GM23338 (cell line): ENCODE measurements at regions not wholly inside any gene's neighbourhood (a gene's known extent, or its start where the extent isn't known, plus 50 kb on each side); places are given as distances from the start of the nearest gene placed in this dataset.

Source experiments
- ATAC-seq: fragments of 200-7000 bp; cut with Tn5 transposase; 3 replicates; pipeline ENCODE4 v1.9.1; 2020
- DNase-seq: peaks from one replicate; pipeline ENCODE4 v3.0.0-alpha.2; 2015; ENCODE audit warnings: low spot score
- H2AFZ ChIP-seq: fragments of 200-600 bp; sonication (generic); 2 replicates; pipeline ENCODE4 v1.8.0; 2016; ENCODE audit warnings: antibody characterized with exemption, mild to moderate bottlenecking, moderate library complexity
- H3F3A ChIP-seq: fragments of 200-600 bp; sonication (generic); replicated peaks from 2 replicates; pipeline ENCODE4 v1.8.0; 2017; ENCODE audit warnings: antibody characterized with exemption, mixed run types, low read depth
- H3K27ac ChIP-seq: fragments of 200-600 bp; sonication (generic); 2 replicates; pipeline ENCODE4 v1.6.1; 2016; ENCODE audit warnings: low read depth
- H3K27me3 ChIP-seq: fragments of 200-600 bp; sonication (generic); 2 replicates; pipeline ENCODE4 v1.8.0; 2016; ENCODE audit warnings: mild to moderate bottlenecking, mixed run types, moderate library complexity; ENCODE audit not compliant: insufficient read depth
- H3K36me3 ChIP-seq: fragments of 200-600 bp; sonication (generic); 2 replicates; pipeline ENCODE4 v1.8.0; 2016; ENCODE audit warnings: mild to moderate bottlenecking; ENCODE audit not compliant: insufficient read depth
- H3K4me1 ChIP-seq: fragments of 200-600 bp; sonication (generic); 2 replicates; pipeline ENCODE4 v1.8.0; 2016; ENCODE audit warnings: mild to moderate bottlenecking, moderate library complexity; ENCODE audit not compliant: insufficient read depth
- H3K4me2 ChIP-seq: fragments of 200-600 bp; sonication (generic); 2 replicates; pipeline ENCODE4 v1.7.1; 2017; ENCODE audit warnings: mixed run types
- H3K4me3 ChIP-seq: fragments of 200-600 bp; sonication (generic); 2 replicates; pipeline ENCODE4 v1.6.1; 2016; ENCODE audit warnings: mixed run types
- H3K79me2 ChIP-seq: fragments of 200-600 bp; sonication (generic); replicated peaks from 2 replicates; pipeline ENCODE4 v1.8.0; 2017; ENCODE audit warnings: mild to moderate bottlenecking; ENCODE audit not compliant: insufficient read depth
- H3K9me2 ChIP-seq: fragments of 200-600 bp; sonication (generic); 2 replicates; pipeline ENCODE4 v1.8.0; 2017; ENCODE audit not compliant: insufficient read depth
- H4K20me1 ChIP-seq: fragments of 200-600 bp; sonication (generic); replicated peaks from 2 replicates; pipeline ENCODE4 v1.8.0; 2017; ENCODE audit warnings: mild to moderate bottlenecking; ENCODE audit not compliant: insufficient read depth
- H3K27ac Mint-ChIP-seq: 2 replicates; pipeline ENCODE4 v1.8.0; 2020; ENCODE audit warnings: inconsistent platforms, mild to moderate bottlenecking, moderate library complexity, mixed read lengths
- H3K27me3 Mint-ChIP-seq: 3 replicates; pipeline ENCODE4 v1.8.0; 2022; ENCODE audit warnings: low read depth, mild to moderate bottlenecking, moderate library complexity, mixed read lengths, inconsistent platforms; ENCODE audit not compliant: insufficient read depth, poor library complexity
- H3K36me3 Mint-ChIP-seq: 3 replicates; pipeline ENCODE4 v1.8.0; 2021; ENCODE audit warnings: low read depth, mild to moderate bottlenecking, inconsistent platforms, moderate library complexity, mixed read lengths
- H3K4me1 Mint-ChIP-seq: 3 replicates; pipeline ENCODE4 v1.8.0; 2020; ENCODE audit warnings: mild to moderate bottlenecking, inconsistent platforms, mixed read lengths
- H3K4me3 Mint-ChIP-seq: 3 replicates; pipeline ENCODE4 v1.8.0; 2021; ENCODE audit warnings: moderate library complexity, mild to moderate bottlenecking, inconsistent platforms, mixed read lengths
- H3K9me3 Mint-ChIP-seq: 3 replicates; pipeline ENCODE4 v1.8.0; 2020; ENCODE audit warnings: moderate library complexity, mild to moderate bottlenecking, inconsistent platforms, mixed read lengths
- CREB1 ChIP-seq: fragments of 250-450 bp; sonication (Bioruptor Pico); IDR thresholded peaks from 2 replicates; pipeline ENCODE4 v1.5.0; 2020; ENCODE audit warnings: low read depth, mild to moderate bottlenecking, moderate library complexity
- CTCF ChIP-seq, 2 experiments: fragments of 200-600 bp in 1 of 2; sonication (generic) in 1 of 2; conservative IDR thresholded peaks; 2 replicates each; pipeline versions ENCODE4 v1.5.1 to v1.6.1; 2016 to 2017; ENCODE audit warnings: antibody characterized with exemption in 2 of 2, low read depth in 2 of 2, mild to moderate bottlenecking in 2 of 2, moderate library complexity in 1 of 2
- ETS1 ChIP-seq: IDR thresholded peaks from 2 replicates; pipeline ENCODE4 v1.6.1; 2016; ENCODE audit warnings: antibody characterized with exemption
- EZH2 ChIP-seq: fragments of 200-600 bp; sonication (generic); IDR thresholded peaks from one replicate; pipeline ENCODE4 v1.8.0; 2017; ENCODE audit warnings: antibody characterized with exemption, mild to moderate bottlenecking, low read depth; ENCODE audit not compliant: unreplicated experiment
- EZH2phosphoT487 ChIP-seq: fragments of 200-600 bp; sonication (generic); IDR thresholded peaks from one replicate; pipeline ENCODE4 v1.8.1; 2018; ENCODE audit warnings: antibody characterized with exemption; ENCODE audit not compliant: unreplicated experiment
- JUNB ChIP-seq: IDR thresholded peaks from one replicate; pipeline ENCODE4 v1.6.1; 2016; ENCODE audit warnings: antibody characterized with exemption; ENCODE audit not compliant: unreplicated experiment
- NANOG ChIP-seq: IDR thresholded peaks from 2 replicates; pipeline ENCODE4 v1.6.1; 2016; ENCODE audit warnings: antibody characterized with exemption, borderline replicate concordance
- STAT1 ChIP-seq: IDR thresholded peaks from one replicate; pipeline ENCODE4 v1.6.1; 2016; ENCODE audit warnings: antibody characterized with exemption; ENCODE audit not compliant: unreplicated experiment
- ZNF114 ChIP-seq: fragments of 250-450 bp; sonication (Bioruptor Pico); IDR thresholded peaks from 2 replicates; pipeline ENCODE4 v1.5.0; 2020; ENCODE audit warnings: mild to moderate bottlenecking, moderate library complexity
- TF ChIP-seq, protein P1 (sequence below): fragments of 250-450 bp; sonication (Bioruptor Pico); IDR thresholded peaks from 2 replicates; pipeline ENCODE4 v1.5.0; 2020; ENCODE audit warnings: mild to moderate bottlenecking, moderate library complexity

DNA sequence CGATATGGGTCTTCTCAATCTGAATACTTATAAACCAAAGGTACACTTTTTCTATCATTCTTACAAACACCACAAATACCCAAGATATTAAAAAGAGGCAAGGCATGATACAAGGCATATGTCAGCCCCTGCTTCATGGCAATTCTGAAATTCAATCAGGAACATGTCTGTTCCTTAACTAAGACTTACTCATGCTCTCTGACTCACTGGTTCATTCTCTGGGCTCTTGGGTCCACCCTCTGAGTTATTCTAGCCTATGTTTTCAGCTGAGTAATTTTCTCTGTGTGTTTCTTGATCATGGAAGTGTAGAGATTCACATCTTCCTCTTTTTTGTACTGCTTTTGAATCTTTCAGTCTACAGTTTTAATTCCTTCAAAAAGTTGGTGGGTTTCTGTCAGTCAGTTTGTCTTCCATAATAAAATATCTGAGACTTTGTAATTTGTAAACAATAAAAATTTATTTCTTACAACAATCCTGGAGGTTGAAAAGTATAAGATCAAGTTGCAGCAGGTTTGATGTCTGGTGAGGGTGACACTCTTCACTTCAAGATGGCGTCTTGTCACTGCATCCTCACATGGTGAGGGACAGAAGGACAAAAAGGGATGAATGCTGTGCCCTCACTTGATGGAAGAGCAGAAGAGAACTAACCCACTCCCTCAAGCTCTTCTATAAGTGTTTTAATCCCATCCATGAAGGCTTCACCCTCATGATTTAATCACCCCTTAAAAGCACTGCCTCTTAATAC is 211.7 kb downstream of the FAM76B start:
- no peak overlapping the region for H3K4me2 ChIP-seq
- no peak overlapping the region for H3K4me3 Mint-ChIP-seq
- no peaks in the 10 kb centered on the region for H3K27me3 Mint-ChIP-seq
- H3K27ac Mint-ChIP-seq, result no peak overlapping the region
- H3K4me3 ChIP-seq, result no peak overlapping the region
- DNase-seq, result no peak
- no peaks in the 10 kb centered on the region for H3K27me3 ChIP-seq
- no peaks in the 10 kb centered on the region for H4K20me1 ChIP-seq
- no peaks in the 10 kb centered on the region for H3F3A ChIP-seq
- no peaks in the 10 kb centered on the region for H3K36me3 ChIP-seq
- no peak for ATAC-seq
- no peaks in the 10 kb centered on the region for H3K4me1 ChIP-seq
- peaks cover 6% of the 10 kb centered on the region; the same call in 1 of the 2 replicates for H3K9me2 ChIP-seq
- TF ChIP-seq CREB1 (CRISPR knock-in tag), result no peak
- no peak overlapping the region for H2AFZ ChIP-seq
- H3K9me3 Mint-ChIP-seq, result no peaks in the 10 kb centered on the region
- H3K4me1 Mint-ChIP-seq, result no peaks in the 10 kb centered on the region
- H3K27ac ChIP-seq, result no peak overlapping the region
- no peaks in the 10 kb centered on the region for H3K36me3 Mint-ChIP-seq
- H3K79me2 ChIP-seq, result no peaks in the 10 kb centered on the region

- peak overlapping the region; percentile 76; the same call in 1 of the 2 replicates for H2AFZ ChIP-seq
- no peaks in the 10 kb centered on the region for H3F3A ChIP-seq
- H3K9me3 Mint-ChIP-seq, result no peaks in the 10 kb centered on the region
- H3K36me3 ChIP-seq, result no peaks in the 10 kb centered on the region
- H3K27me3 Mint-ChIP-seq, result no peaks in the 10 kb centered on the region
- no peaks in the 10 kb centered on the region for H4K20me1 ChIP-seq
- no peaks in the 10 kb centered on the region for H3K4me1 ChIP-seq
- no peaks in the 10 kb centered on the region for H3K36me3 Mint-ChIP-seq
- H3K27ac Mint-ChIP-seq, result 0 out of 2 replicates have a peak overlapping the region, but pooled peaks have one; percentile 23
- H3K9me2 ChIP-seq, result peaks cover 6% of the 10 kb centered on the region; the same call in 1 of the 2 replicates
- no peaks in the 10 kb centered on the region for H3K27me3 ChIP-seq
- no peaks in the 10 kb centered on the region for H3K79me2 ChIP-seq
- H3K4me1 Mint-ChIP-seq, result no peaks in the 10 kb centered on the region
- no peak overlapping the region for H3K27ac ChIP-seq
- H3K4me2 ChIP-seq, result no peak overlapping the region
- H3K4me3 ChIP-seq, result no peak overlapping the region
- no peak overlapping the region for H3K4me3 Mint-ChIP-seq
- no peak for ATAC-seq
- DNase-seq, result no peak
- TF ChIP-seq JUNB (no peak), CTCF (conservative IDR thresholded peaks at IDR 0.05; ENCODE audit: low read depth in 2 of 2) (no peak), EZH2 (no peak), STAT1 (no peak), EZH2phosphoT487 (no peak), ZNF114 (no peak), ETS1 (no peak), CREB1 (CRISPR knock-in tag) (no peak), NANOG (no peak)
- TF ChIP-seq, protein P1, sequence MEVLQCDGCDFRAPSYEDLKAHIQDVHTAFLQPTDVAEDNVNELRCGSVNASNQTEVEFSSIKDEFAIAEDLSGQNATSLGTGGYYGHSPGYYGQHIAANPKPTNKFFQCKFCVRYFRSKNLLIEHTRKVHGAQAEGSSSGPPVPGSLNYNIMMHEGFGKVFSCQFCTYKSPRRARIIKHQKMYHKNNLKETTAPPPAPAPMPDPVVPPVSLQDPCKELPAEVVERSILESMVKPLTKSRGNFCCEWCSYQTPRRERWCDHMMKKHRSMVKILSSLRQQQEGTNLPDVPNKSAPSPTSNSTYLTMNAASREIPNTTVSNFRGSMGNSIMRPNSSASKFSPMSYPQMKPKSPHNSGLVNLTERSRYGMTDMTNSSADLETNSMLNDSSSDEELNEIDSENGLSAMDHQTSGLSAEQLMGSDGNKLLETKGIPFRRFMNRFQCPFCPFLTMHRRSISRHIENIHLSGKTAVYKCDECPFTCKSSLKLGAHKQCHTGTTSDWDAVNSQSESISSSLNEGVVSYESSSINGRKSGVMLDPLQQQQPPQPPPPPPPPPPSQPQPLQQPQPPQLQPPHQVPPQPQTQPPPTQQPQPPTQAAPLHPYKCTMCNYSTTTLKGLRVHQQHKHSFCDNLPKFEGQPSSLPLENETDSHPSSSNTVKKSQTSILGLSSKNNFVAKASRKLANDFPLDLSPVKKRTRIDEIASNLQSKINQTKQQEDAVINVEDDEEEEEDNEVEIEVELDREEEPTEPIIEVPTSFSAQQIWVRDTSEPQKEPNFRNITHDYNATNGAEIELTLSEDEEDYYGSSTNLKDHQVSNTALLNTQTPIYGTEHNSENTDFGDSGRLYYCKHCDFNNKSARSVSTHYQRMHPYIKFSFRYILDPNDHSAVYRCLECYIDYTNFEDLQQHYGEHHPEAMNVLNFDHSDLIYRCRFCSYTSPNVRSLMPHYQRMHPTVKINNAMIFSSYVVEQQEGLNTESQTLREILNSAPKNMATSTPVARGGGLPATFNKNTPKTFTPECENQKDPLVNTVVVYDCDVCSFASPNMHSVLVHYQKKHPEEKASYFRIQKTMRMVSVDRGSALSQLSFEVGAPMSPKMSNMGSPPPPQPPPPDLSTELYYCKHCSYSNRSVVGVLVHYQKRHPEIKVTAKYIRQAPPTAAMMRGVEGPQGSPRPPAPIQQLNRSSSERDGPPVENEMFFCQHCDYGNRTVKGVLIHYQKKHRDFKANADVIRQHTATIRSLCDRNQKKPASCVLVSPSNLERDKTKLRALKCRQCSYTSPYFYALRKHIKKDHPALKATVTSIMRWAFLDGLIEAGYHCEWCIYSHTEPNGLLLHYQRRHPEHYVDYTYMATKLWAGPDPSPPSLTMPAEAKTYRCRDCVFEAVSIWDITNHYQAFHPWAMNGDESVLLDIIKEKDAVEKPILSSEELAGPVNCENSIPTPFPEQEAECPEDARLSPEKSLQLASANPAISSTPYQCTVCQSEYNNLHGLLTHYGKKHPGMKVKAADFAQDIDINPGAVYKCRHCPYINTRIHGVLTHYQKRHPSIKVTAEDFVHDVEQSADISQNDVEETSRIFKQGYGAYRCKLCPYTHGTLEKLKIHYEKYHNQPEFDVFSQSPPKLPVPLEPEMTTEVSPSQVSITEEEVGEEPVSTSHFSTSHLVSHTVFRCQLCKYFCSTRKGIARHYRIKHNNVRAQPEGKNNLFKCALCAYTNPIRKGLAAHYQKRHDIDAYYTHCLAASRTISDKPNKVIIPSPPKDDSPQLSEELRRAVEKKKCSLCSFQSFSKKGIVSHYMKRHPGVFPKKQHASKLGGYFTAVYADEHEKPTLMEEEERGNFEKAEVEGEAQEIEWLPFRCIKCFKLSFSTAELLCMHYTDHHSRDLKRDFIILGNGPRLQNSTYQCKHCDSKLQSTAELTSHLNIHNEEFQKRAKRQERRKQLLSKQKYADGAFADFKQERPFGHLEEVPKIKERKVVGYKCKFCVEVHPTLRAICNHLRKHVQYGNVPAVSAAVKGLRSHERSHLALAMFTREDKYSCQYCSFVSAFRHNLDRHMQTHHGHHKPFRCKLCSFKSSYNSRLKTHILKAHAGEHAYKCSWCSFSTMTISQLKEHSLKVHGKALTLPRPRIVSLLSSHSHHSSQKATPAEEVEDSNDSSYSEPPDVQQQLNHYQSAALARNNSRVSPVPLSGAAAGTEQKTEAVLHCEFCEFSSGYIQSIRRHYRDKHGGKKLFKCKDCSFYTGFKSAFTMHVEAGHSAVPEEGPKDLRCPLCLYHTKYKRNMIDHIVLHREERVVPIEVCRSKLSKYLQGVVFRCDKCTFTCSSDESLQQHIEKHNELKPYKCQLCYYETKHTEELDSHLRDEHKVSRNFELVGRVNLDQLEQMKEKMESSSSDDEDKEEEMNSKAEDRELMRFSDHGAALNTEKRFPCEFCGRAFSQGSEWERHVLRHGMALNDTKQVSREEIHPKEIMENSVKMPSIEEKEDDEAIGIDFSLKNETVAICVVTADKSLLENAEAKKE (CRISPR knock-in tag), result no peak
These were observed 213.3 kb downstream of the FAM76B start for GRCh38 chr11:95576146-95576845.
